Testis (tissue), 2 donors: ENCODE measurements at regions not wholly inside any gene's neighbourhood (a gene's known extent, or its start where the extent isn't known, plus 50 kb on each side); places are given as distances from the start of the nearest gene placed in this dataset.

Source experiments
- POLR2A ChIP-seq: fragments of 450-650 bp; IDR thresholded peaks from one replicate; pipeline ENCODE4 v1.6.1; 2017; ENCODE audit warnings: antibody characterized with exemption, mild to moderate bottlenecking, moderate library complexity
- TF ChIP-seq, protein P1 (sequence below), 3 experiments: fragments of 450-650 bp in 2 of 3; fragments of 200-600 bp in 1 of 3; sonication (generic) in 1 of 3; IDR thresholded peaks; one replicate each; pipeline ENCODE4 v1.5.1; 2016 to 2019; ENCODE audit warnings: antibody characterized with exemption in 3 of 3, mild to moderate bottlenecking in 2 of 3, moderate library complexity in 1 of 3

DNA sequence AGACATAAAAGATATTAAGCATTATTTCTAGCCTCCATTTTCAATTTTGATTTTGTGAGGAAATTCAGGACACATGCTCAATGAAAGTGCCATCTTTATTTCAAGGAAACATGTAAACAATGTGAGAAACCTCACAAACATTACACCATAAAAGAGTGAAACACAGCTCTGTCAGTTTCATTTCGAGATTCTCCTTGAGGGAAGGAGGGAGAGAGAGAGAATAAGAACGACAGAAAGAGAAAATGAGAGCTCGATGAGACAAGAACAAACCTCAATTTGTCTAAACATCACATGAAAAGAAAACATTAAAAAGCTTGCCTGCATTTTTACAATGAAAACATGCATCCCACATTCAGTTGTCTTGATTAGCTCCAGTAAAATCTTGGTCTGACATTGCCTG is 553.5 kb upstream of the MEF2C start:
- TF ChIP-seq, protein P1, sequence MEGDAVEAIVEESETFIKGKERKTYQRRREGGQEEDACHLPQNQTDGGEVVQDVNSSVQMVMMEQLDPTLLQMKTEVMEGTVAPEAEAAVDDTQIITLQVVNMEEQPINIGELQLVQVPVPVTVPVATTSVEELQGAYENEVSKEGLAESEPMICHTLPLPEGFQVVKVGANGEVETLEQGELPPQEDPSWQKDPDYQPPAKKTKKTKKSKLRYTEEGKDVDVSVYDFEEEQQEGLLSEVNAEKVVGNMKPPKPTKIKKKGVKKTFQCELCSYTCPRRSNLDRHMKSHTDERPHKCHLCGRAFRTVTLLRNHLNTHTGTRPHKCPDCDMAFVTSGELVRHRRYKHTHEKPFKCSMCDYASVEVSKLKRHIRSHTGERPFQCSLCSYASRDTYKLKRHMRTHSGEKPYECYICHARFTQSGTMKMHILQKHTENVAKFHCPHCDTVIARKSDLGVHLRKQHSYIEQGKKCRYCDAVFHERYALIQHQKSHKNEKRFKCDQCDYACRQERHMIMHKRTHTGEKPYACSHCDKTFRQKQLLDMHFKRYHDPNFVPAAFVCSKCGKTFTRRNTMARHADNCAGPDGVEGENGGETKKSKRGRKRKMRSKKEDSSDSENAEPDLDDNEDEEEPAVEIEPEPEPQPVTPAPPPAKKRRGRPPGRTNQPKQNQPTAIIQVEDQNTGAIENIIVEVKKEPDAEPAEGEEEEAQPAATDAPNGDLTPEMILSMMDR (IDR thresholded peaks at IDR 0.05) = no peak
- TF ChIP-seq POLR2A = no peak
